HG02642 (cell line): ENCODE measurements at regions not wholly inside any gene's neighbourhood (a gene's known extent, or its start where the extent isn't known, plus 50 kb on each side); places are given as distances from the start of the nearest gene placed in this dataset.
"Not testable (repeated sequence)": the region's sequence is repeated elsewhere in the genome, so short reads cannot be mapped to it uniquely, and the experiment has no call there.

Source experiments
- ATAC-seq: cut with Tn5 transposase; IDR thresholded peaks from one replicate; pipeline ENCODE4 v1.9.1; 2021; ENCODE audit warnings: mild to moderate bottlenecking; ENCODE audit not compliant: unreplicated experiment, poor library complexity

GRCh38 chrX:122244080-122244479, 940.0 kb upstream of the GRIA3 start:
- ATAC-seq, result no peak

- no peak for ATAC-seq
Measured at GRCh38 chrX:122245175-122245574, 938.9 kb upstream of the GRIA3 start.

- ATAC-seq, result no peak
Measured at GRCh38 chrX:122245943-122246342, 938.1 kb upstream of the GRIA3 start.

- ATAC-seq, result no peak
Measured at GRCh38 chrX:122246937-122247336, 937.1 kb upstream of the GRIA3 start.

GRCh38 chrX:122248681-122249080, 935.4 kb upstream of the GRIA3 start:
- no peak for ATAC-seq

- ATAC-seq, result no peak
Measured at GRCh38 chrX:122252454-122252853, 931.6 kb upstream of the GRIA3 start.

GRCh38 chrX:122268353-122268752, 915.7 kb upstream of the GRIA3 start:
- ATAC-seq, result no peak

- ATAC-seq, result no peak
Measured at GRCh38 chrX:122269243-122269781, 914.8 kb upstream of the GRIA3 start.

GRCh38 chrX:122270809-122271494, 913.1 kb upstream of the GRIA3 start:
- ATAC-seq, result no peak

GRCh38 chrX:122272011-122272410, 912.1 kb upstream of the GRIA3 start:
- no peak for ATAC-seq

GRCh38 chrX:122279746-122280145, 904.3 kb upstream of the GRIA3 start:
- no peak for ATAC-seq

GRCh38 chrX:122299822-122300221, 884.3 kb upstream of the GRIA3 start:
- not testable (repeated sequence) for ATAC-seq

- no peak for ATAC-seq
Measured at GRCh38 chrX:122301491-122301890, 882.6 kb upstream of the GRIA3 start.

- ATAC-seq, result no peak
Measured at GRCh38 chrX:122303761-122304160, 880.3 kb upstream of the GRIA3 start.

- no peak for ATAC-seq
Measured at GRCh38 chrX:122344816-122345215, 839.3 kb upstream of the GRIA3 start.

GRCh38 chrX:122363112-122363795, 820.8 kb upstream of the GRIA3 start:
- ATAC-seq, result no peak

GRCh38 chrX:122375533-122375932, 808.5 kb upstream of the GRIA3 start:
- not testable (repeated sequence) for ATAC-seq

- ATAC-seq, result no peak
Measured at GRCh38 chrX:122389005-122389404, 795.1 kb upstream of the GRIA3 start.

- ATAC-seq, result no peak
Measured at GRCh38 chrX:122418758-122419157, 765.3 kb upstream of the GRIA3 start.

GRCh38 chrX:122421434-122422121, 762.5 kb upstream of the GRIA3 start:
- ATAC-seq, result no peak

GRCh38 chrX:122422547-122422946, 761.5 kb upstream of the GRIA3 start:
- no peak for ATAC-seq
